ENCODE measurements at regions not wholly inside any gene's neighbourhood (a gene's known extent, or its start where the extent isn't known, plus 50 kb on each side); places are given as distances from the start of the nearest gene placed in this dataset.

GRCh38 chr9:629146-629545 is 212.4 kb upstream of the DMRT1 start:
- DNase-seq (ENCODE audit: low read depth, low spot score) (no peak), FAIRE-seq (no peak)
- H3K9me3 ChIP-seq (replicated peaks; ENCODE audit: control insufficient read depth, insufficient read depth, low read length): no peaks in the 10 kb centered on the region
- H3K79me2 ChIP-seq (ENCODE audit: control insufficient read depth, insufficient read depth, low read length): no peaks in the 10 kb centered on the region
- ChIA-PET CTCF (no interaction called here), POLR2A (no interaction called here)
- intact Hi-C loops (cut with micrococcal nuclease): no loop called here
- no peak overlapping the region for H2AFZ ChIP-seq (ENCODE audit: low read depth, low read length)
- no peaks in the 10 kb centered on the region for H4K20me1 ChIP-seq (replicated peaks; ENCODE audit: control insufficient read depth, extremely low read depth, insufficient read depth, low read length)
- dilution Hi-C loops (cut with MboI; ENCODE audit: extremely low pct_ligation_motif_present, low sequenced_read_pairs): no loop called here
- no peak overlapping the region for H3K27ac ChIP-seq (ENCODE audit: insufficient read depth, low read depth, low read length)
- no peak overlapping the region for H3K4me3 ChIP-seq (replicated peaks in 1 of 3; ENCODE audit: insufficient read depth in 1 of 3, low read depth in 1 of 3, low read length in 3 of 3)
- BruUV-seq (replicated peaks): no TSS peak
- H3K36me3 ChIP-seq (ENCODE audit: control insufficient read depth in 2 of 2, extremely low read depth in 1 of 2, insufficient read depth in 2 of 2, low read length in 2 of 2): no peaks in the 10 kb centered on the region
- H3K4me2 ChIP-seq (ENCODE audit: insufficient read depth, low read length): no peak overlapping the region
- no peak overlapping the region for H3K9ac ChIP-seq (replicated peaks; ENCODE audit: extremely low read depth, insufficient read depth, low read length)
- no peaks in the 10 kb centered on the region for H3K27me3 ChIP-seq (ENCODE audit: control insufficient read depth in 2 of 2, insufficient read depth in 2 of 2, low read length in 2 of 2)
- no peaks in the 10 kb centered on the region for H3K9me1 ChIP-seq (replicated peaks; ENCODE audit: control insufficient read depth, extremely low read depth, insufficient read depth, low read length)
- TF ChIP-seq CTCF (IDR thresholded peaks at IDR 0.05; ENCODE audit: extremely low read depth in 1 of 2, insufficient read depth in 1 of 2, low read depth in 1 of 2, low read length in 2 of 2): no peak
- peaks cover 14% of the 10 kb centered on the region for H3K4me1 ChIP-seq (ENCODE audit: control insufficient read depth, extremely low read depth, insufficient read depth, low read length)

DNA sequence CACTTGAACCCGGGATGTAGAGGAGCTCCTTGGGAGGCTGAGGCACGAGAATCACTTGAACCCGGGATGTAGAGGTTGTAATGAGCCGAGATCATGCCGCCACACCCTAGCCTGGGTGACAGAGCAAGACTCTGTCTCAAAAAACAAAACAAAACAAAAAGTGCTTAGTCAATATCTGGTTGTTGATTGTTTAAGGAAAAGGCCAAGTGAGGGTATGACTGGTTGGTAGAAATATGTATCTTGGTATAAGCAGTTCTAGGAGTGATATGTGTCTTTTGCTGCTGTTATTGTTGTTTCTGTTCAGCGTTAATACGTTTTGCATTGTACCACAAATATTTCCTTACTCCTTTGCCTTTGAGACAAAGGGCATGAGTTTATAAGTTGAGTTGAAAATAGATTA is 210.7 kb upstream of the DMRT1 start:
- Histone ChIP-seq H3K9ac (replicated peaks; ENCODE audit: extremely low read depth, insufficient read depth, low read length) (no peak overlapping the region), H3K4me3 (replicated peaks in 1 of 3; ENCODE audit: insufficient read depth in 1 of 3, low read depth in 1 of 3, low read length in 3 of 3) (no peak overlapping the region), H3K4me1 (ENCODE audit: control insufficient read depth, extremely low read depth, insufficient read depth, low read length) (peaks cover 1% of the 10 kb centered on the region), H4K20me1 (replicated peaks; ENCODE audit: control insufficient read depth, extremely low read depth, insufficient read depth, low read length) (no peaks in the 10 kb centered on the region), H3K27ac (ENCODE audit: insufficient read depth, low read depth, low read length) (no peak overlapping the region), H3K79me2 (ENCODE audit: control insufficient read depth, insufficient read depth, low read length) (no peaks in the 10 kb centered on the region), H2AFZ (ENCODE audit: low read depth, low read length) (peak overlapping the region; percentile 23), H3K4me2 (ENCODE audit: insufficient read depth, low read length) (no peak overlapping the region), H3K9me1 (replicated peaks; ENCODE audit: control insufficient read depth, extremely low read depth, insufficient read depth, low read length) (no peaks in the 10 kb centered on the region), H3K9me3 (replicated peaks; ENCODE audit: control insufficient read depth, insufficient read depth, low read length) (no peaks in the 10 kb centered on the region), H3K27me3 (ENCODE audit: control insufficient read depth in 2 of 2, insufficient read depth in 2 of 2, low read length in 2 of 2) (no peaks in the 10 kb centered on the region), H3K36me3 (ENCODE audit: control insufficient read depth in 2 of 2, extremely low read depth in 1 of 2, insufficient read depth in 2 of 2, low read length in 2 of 2) (no peaks in the 10 kb centered on the region)
- intact Hi-C loops (cut with micrococcal nuclease): no loop called here
- TF ChIP-seq EZH2 (IDR thresholded peaks at IDR 0.05; ENCODE audit: borderline replicate concordance, low read depth, low read length, severe bottlenecking) (no peak), POLR2AphosphoS5 (IDR thresholded peaks at IDR 0.05; ENCODE audit: insufficient read depth, low read depth, low read length) (no peak), MAX (IDR thresholded peaks at IDR 0.05; ENCODE audit: insufficient read depth, insufficient read length) (no peak), JUN (IDR thresholded peaks at IDR 0.05; ENCODE audit: borderline replicate concordance, insufficient read depth, insufficient read length, low read depth) (no peak), MYC (IDR thresholded peaks at IDR 0.05; ENCODE audit: low read depth, low read length) (no peak), POLR2A (IDR thresholded peaks at IDR 0.05; ENCODE audit: low read depth, low read length) (no peak), FOS (IDR thresholded peaks at IDR 0.05; ENCODE audit: borderline replicate concordance, insufficient read depth, low read length) (no peak), CTCF (IDR thresholded peaks at IDR 0.05; ENCODE audit: extremely low read depth in 1 of 2, insufficient read depth in 1 of 2, low read depth in 1 of 2, low read length in 2 of 2) (no peak), GATA2 (IDR thresholded peaks at IDR 0.05; ENCODE audit: insufficient read depth, insufficient read length, low read depth, low read length) (no peak)
- BruUV-seq (replicated peaks): no TSS peak
- FAIRE-seq: peak; percentile 28
- CTCF ChIA-PET: no interaction called here
- dilution Hi-C loops (cut with MboI; ENCODE audit: extremely low pct_ligation_motif_present, low sequenced_read_pairs): no loop called here
- POLR2A ChIA-PET: no interaction called here
- DNase-seq (ENCODE audit: low read depth, low spot score): no peak

Data from endothelial cell of umbilical vein (primary cell).